GM19397 (cell line): ENCODE measurements at regions not wholly inside any gene's neighbourhood (a gene's known extent, or its start where the extent isn't known, plus 50 kb on each side); places are given as distances from the start of the nearest gene placed in this dataset.

Experiments
- ATAC-seq: cut with Tn5 transposase; IDR thresholded peaks from one replicate; pipeline ENCODE4 v1.9.1; 2021; ENCODE audit warnings: mild to moderate bottlenecking, moderate library complexity; ENCODE audit not compliant: unreplicated experiment

DNA sequence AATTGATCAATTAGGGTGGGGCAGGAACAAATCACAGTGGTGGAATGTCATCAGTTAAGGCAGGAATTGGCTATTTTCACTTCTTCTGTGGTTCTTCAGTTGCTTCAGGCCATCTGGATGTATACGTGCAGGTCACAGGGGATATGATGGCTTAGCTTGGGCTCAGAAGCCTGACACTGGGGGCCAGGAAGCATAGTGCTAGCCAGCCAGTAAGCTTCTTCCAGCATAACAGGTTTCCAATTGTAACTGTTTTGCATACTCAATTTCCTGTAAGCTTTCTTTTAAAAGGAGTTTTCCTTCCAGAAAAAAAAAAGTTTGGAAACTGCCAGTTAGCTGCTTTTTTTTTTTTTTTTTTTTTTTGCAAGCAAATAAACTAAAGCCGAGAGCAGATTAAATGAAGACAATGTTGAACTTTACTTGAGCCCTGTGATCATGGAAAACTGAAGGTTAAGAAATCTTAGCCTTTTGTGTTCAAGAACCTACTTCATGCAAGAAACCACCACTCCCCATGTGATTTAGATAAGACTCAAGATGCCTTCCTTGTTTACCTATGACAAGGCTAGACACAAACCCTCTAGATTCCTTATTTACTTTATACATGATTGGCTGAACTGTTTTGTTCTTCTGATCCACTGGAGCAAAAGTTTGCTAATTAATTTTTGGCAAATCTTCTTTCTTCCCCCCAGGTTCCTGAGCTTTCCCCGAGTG, 126.9 kb upstream of the LINC00305 start:
- ATAC-seq, result no peak

GRCh38 chr18:64273724-64274123, 124.8 kb upstream of the LINC00305 start:
- no peak for ATAC-seq

GRCh38 chr18:64271975-64272659, 123.2 kb upstream of the LINC00305 start:
- no peak for ATAC-seq

DNA sequence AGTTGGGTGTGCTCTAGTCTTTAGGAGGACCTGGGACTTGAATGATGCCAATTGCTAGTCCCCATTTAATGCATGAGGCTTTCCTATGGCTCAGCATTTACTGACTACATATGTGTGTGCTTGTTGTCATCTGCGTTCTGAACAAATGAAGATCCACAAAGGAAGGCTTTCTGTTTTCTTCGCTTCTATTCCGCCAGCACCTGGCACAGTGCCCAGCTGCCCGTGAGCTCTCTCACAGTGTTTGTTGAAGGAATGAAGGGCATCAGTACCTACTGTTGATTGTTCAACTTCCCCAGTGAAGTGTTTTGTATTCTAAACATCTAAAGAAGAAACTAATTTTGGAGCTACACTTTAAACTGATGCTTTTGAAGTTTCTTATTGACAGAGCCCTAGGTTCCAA, 122.4 kb upstream of the LINC00305 start:
- no peak for ATAC-seq

DNA sequence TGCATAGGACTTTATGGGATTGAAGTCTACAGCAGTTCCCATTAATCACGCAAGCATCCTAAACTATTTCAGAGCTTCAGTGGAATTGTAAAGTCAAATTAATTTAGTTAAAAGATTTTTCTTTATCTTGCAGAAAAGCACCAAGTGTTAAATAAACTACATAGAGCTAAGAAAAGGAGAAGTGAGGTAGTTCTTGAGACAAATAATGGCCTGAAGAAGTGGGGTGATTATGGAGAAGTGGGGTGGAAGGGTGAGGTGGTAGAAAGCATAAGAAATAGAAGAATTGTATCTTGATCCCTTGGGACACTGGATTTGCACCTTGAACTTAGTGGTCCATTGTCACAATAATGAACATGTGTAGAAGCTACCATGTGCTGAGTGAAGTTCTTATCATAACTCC, 121.7 kb upstream of the LINC00305 start:
- ATAC-seq, result no peak

DNA sequence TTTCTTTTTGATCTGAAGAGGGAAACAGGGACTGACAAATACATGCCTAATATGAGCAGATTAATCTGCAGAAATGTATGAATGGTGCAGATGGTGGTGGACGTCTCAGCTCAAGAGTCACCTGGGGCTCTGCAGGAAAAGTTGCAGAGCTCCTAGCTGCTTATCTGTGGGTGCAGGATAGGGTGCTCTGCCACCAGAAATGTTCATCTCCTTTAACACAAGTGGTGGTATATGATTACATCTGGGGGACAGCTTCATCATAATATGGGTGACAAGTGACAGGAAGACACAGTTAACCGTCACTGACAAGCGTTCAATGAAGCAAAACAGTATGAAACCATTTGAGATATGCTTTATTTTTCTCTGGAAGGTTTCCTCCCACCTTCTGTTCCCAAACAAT, 121.2 kb upstream of the LINC00305 start:
- no peak for ATAC-seq

DNA sequence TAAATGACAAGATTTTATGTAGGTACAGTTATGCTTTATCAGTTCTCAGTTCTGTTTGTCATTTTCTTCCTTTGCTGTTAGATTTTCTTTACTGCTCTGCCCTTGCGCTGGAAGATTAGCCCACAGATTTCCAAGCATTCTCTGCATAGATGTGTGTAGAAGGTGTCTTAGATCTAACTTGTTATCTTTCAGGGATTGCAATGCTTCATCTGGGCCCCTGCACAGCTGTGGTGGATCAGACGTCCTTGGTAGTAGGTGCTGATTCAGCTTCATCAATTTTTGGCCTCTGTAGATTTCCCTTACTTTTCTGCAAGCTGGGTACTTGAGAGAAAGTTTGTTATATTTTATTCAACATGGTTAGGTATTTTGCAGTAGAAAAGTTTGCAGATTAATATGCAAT, 115.3 kb upstream of the LINC00305 start:
- ATAC-seq, result no peak

- ATAC-seq, result no peak
Observed at GRCh38 chr18:64260810-64261209, 111.9 kb upstream of the LINC00305 start.

DNA sequence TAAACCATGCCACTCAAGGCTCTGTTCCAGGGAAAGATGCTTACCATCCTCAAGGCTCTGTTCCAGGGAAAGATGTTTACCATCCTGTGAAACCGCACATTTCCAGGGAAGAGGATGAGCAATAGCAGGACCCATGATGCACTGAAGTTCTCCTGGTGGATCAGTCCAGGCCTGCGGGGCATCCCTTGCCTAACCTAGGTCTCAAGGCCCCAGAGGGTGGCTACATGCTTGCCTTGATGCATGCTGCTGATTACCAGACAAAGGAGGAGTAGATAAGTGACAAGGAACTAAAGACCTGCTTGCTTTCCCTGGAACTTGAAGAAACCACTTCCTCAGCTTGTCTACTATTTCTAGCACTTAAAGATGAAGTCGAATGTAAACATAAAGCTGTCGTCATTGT, 111.0 kb upstream of the LINC00305 start:
- no peak for ATAC-seq

DNA sequence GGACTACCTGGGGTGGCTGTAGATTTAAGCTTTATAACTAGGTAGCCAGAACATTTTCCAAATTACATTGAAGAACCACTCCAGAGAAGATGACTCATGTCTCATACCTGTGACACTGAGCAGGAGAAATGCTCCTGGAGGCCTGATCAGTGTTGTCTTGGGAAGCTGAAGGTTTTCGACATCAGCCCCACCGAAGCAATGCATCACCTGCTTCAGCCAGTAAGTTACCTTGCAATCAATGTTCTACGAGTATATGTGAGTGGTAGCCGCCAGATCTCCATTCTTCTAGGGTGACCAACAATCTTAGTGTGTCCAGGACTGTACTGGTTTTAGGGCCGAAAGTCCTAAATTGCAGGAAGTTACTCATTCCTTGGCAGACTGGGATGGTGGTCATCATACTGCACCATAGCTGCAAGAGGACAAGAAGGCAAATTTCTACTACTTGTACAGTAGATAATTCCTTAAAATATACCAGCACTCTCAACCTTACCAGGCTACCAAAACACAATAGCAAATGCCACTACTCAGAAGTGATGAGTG, 109.3 kb upstream of the LINC00305 start:
- no peak for ATAC-seq

DNA sequence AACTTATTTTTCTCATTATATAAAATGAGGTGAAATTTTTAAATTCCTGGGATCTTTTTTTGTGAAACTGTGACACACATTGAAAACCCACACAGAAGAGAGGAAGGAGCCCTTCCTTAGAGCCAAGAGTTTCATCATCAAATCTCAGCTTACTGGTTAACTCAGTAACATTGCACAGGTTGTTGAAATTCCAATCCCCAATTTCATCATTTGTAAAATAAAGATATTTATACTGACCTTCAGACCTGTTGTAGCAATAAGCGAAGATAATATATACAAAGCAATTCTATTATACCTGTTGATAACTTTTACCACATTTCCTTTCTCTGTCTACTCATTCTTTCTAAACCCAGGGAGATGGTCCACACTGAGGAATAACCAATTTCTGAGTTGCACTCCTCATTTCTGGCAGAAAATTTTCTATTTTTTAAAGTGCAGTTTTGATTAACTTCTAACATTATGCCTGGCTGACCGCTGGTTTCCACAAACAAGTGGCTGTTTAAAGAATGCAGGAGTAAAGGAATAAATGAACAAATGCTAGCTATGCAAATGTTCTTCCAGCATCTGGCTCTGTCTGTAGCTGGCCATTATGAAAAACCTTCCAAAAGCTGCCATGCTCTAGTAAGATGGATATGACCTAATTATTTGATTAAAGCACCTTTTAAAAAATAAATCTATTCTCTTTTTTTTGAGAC, 105.7 kb upstream of the LINC00305 start:
- ATAC-seq, result no peak

DNA sequence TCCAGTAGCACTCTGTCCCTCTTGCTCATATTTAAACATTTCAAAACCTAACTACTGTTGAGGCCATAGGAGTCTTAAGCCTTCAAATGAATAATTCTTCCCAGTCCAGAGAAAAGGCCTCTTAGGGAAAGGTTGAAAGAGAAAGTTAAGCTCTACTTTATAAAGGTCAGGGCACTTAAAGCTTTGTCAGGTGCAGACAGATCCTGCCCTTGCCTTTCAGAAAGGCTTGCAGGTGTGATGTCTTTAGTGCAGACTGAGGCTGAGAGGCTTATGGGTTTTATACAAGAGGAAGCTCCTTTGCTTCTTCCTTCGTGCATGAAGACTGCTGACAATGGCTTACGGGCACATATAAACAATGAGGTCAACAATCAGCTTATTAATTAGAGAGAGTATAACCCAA, 105.0 kb upstream of the LINC00305 start:
- no peak for ATAC-seq

- ATAC-seq, result no peak
Observed at GRCh38 chr18:64253222-64253621, 104.3 kb upstream of the LINC00305 start.

GRCh38 chr18:64248836-64249235, 99.9 kb upstream of the LINC00305 start:
- no peak for ATAC-seq

- no peak for ATAC-seq
Observed at GRCh38 chr18:64245126-64245861, 96.4 kb upstream of the LINC00305 start.

DNA sequence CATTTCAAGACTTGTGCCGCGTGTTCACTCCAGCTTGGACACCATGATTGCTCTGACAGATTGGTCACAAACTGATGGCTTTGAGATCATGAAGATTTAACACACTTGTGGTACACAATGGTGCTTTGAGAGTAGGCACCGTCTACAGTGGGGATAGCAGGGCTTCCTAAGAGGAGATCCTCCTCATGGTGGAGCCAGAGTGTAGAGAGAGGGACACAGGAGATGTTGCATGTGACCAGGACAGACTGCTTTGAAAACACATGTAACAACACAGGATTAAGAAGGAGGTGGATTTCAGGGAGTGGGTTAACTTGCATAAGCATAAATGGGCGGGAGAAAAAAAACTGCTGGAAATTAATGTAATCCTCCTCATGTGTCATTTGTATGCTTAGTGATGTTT, 95.7 kb upstream of the LINC00305 start:
- no peak for ATAC-seq

DNA sequence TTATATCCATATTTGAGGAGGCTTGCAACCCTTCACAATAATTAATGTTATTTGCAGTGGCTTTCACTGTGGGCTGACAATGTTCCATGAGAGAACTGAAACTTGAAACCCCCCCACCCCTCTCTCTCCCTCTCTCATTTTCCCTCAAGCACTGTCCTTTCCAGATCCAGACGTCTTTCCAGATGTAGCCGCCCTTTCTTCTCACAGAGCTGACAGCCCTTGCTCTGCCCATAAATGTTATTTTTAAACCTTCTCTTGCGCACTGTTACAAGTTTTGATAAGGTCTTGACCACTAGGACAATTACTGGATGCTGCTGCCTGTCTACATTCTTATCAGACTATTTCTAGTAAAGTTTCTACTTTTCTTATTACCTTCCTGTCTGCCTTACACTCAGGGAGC, 91.4 kb upstream of the LINC00305 start:
- no peak for ATAC-seq

- no peak for ATAC-seq
Observed at GRCh38 chr18:64238076-64238475, 89.2 kb upstream of the LINC00305 start.

- ATAC-seq, result no peak
Observed at GRCh38 chr18:64234321-64234720, 85.4 kb upstream of the LINC00305 start.

DNA sequence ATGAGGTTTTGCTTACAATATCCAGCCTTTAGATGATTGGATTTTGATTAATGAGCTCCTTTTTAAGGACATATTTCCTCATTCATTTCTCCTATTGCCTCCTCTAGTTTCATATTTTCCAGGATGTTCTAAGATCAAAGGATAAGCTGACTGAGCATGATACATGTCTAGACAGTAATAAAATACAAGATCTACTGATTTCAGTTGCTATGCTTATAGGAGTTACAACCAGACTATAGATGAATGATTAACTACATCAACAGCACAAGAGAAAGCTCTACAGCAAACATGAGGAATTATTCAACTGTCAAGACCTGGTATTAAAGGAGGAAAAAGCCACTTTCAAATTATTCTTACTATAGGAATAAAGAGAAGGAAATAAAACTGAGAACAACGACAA, 85.0 kb upstream of the LINC00305 start:
- no peak for ATAC-seq

DNA sequence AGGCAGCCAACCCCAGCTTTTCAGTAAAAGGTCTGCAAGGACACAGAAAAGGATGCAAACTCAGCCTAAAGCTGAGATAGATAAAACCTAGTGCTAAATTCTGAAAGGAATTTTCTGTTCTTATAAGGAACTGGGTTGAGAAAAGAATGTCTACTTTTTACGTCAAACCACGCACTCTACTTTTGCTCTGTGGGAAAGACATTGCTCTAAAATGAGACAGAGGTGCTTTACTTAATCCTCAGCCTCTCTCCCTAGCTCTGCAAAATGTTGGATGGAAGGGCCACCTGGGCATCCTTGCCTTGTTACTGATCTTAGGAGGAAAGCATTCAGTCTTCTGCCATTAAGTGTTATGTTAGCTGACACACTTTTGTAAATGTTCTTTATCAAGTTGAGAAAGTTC, 72.1 kb upstream of the LINC00305 start:
- no peak for ATAC-seq
